IMR-90 (cell line): ENCODE measurements at regions not wholly inside any gene's neighbourhood (a gene's known extent, or its start where the extent isn't known, plus 50 kb on each side); places are given as distances from the start of the nearest gene placed in this dataset.

Experiments
- CTCF ChIP-seq: conservative IDR thresholded peaks from 2 replicates; pipeline ENCODE4 v1.5.1; 2012; ENCODE audit warnings: mild to moderate bottlenecking, low read depth, low read length, improper control_type of control experiment
- RAD21 ChIP-seq: IDR thresholded peaks from 2 replicates; pipeline ENCODE4 v1.6.1; 2012; ENCODE audit warnings: low read length, improper control_type of control experiment
- SMC3 ChIP-seq: fragments of 150-350 bp; IDR thresholded peaks from 2 replicates; pipeline ENCODE4 v1.6.1; 2016; ENCODE audit warnings: low read depth, mild to moderate bottlenecking, antibody characterized with exemption, low read length, moderate library complexity

GRCh38 chr5:99814321-99815063, 720.7 kb upstream of the FAM174A start:
- no peak for TF ChIP-seq SMC3
- no peak for TF ChIP-seq CTCF
- TF ChIP-seq RAD21: no peak
